ENCODE measurements at regions not wholly inside any gene's neighbourhood (a gene's known extent, or its start where the extent isn't known, plus 50 kb on each side); places are given as distances from the start of the nearest gene placed in this dataset.

GRCh38 chr18:5651736-5652135 is 107.9 kb upstream of the EPB41L3 start:
- Mint-ChIP-seq H3K27ac (no peak overlapping the region), H3K36me3 (ENCODE audit: low read depth) (no peaks in the 10 kb centered on the region), H3K27me3 (no peaks in the 10 kb centered on the region), H3K4me1 (no peaks in the 10 kb centered on the region), H3K4me3 (no peak overlapping the region), H3K9me3 (no peaks in the 10 kb centered on the region)
- POLR2A ChIA-PET: no interaction called here
- CTCF ChIA-PET: no interaction called here
- no peak for DNase-seq

GRCh38 chr18:5649439-5649838 is 105.6 kb upstream of the EPB41L3 start:
- no peaks in the 10 kb centered on the region for H3K27me3 Mint-ChIP-seq
- ChIA-PET CTCF (no interaction called here), POLR2A (no interaction called here)
- H3K27ac Mint-ChIP-seq: no peak overlapping the region
- no peak overlapping the region for H3K4me3 Mint-ChIP-seq
- H3K4me1 Mint-ChIP-seq: no peaks in the 10 kb centered on the region
- no peak for DNase-seq
- H3K36me3 Mint-ChIP-seq (ENCODE audit: low read depth): no peaks in the 10 kb centered on the region
- no peaks in the 10 kb centered on the region for H3K9me3 Mint-ChIP-seq

- DNase-seq: no peak
- Mint-ChIP-seq H3K9me3 (no peaks in the 10 kb centered on the region), H3K27ac (no peak overlapping the region), H3K4me3 (no peak overlapping the region), H3K36me3 (ENCODE audit: low read depth) (no peaks in the 10 kb centered on the region), H3K27me3 (no peaks in the 10 kb centered on the region), H3K4me1 (no peaks in the 10 kb centered on the region)
- ChIA-PET CTCF (no interaction called here), POLR2A (no interaction called here)
Measured at GRCh38 chr18:5646739-5647138, 102.9 kb upstream of the EPB41L3 start.

- CTCF ChIA-PET: no interaction called here
Measured at GRCh38 chr18:5643288-5643687, 99.5 kb upstream of the EPB41L3 start.

DNA sequence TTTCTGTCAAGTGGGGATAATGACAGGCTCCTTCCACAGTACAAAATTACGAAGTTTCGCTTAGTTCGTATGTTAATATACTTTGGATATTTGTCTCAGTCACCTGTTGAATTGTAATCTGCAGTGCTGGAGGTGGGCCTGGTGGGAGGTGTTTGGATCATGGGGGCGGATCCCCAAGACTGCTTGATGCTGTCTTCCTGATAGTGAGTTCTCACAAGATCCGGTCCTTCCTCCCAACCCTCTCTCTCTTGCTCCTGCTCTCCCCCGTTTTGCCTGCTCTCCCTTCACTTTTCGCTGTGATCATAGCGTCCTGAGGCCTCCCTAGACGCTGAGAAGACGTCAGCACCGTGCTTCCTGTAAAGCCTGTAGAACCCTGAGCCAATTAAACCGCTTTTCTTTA is 97.1 kb upstream of the EPB41L3 start:
- Mint-ChIP-seq H3K27ac (no peak overlapping the region), H3K9me3 (no peaks in the 10 kb centered on the region), H3K27me3 (peaks cover 16% of the 10 kb centered on the region), H3K36me3 (ENCODE audit: low read depth) (no peaks in the 10 kb centered on the region), H3K4me1 (no peaks in the 10 kb centered on the region), H3K4me3 (no peak overlapping the region)
- no peak for DNase-seq
- CTCF ChIA-PET: no interaction called here
- POLR2A ChIA-PET: no interaction called here

More at GRCh38 chr18:5643288-5643687, 99.5 kb upstream of the EPB41L3 start:
- no peaks in the 10 kb centered on the region for H3K36me3 Mint-ChIP-seq (ENCODE audit: low read depth)
- H3K4me1 Mint-ChIP-seq: no peaks in the 10 kb centered on the region
- H3K9me3 Mint-ChIP-seq: no peaks in the 10 kb centered on the region
- DNase-seq: no peak
- POLR2A ChIA-PET: interaction anchor here (0.6 kb wide), 1 partner anchor 40 kb away, joined by 7 read pairs; no protein-coding TSS in a partner anchor
- no peak overlapping the region for H3K27ac Mint-ChIP-seq
- no peak overlapping the region for H3K4me3 Mint-ChIP-seq
- peaks cover 4% of the 10 kb centered on the region for H3K27me3 Mint-ChIP-seq

DNA sequence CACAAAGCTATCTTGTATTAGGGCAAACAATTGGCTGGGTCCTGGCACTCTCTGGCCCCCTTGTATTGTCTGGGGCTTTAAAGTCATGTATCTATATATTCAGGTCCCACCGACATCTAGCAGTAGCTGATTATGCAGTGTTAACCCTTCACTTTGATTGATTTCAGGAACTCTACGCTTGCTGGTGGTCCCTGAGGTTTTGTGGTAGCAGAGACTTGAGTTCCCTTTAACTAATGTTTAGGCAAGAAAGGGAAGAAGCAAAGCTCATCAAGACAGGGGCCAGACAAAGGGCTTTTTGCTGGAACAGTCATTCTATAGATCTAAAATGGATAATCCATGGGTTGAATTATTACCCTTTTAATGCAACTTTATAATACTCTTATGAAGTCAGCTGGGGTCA is 95.3 kb upstream of the EPB41L3 start:
- H3K9me3 Mint-ChIP-seq: no peaks in the 10 kb centered on the region
- CTCF ChIA-PET: no interaction called here
- POLR2A ChIA-PET: no interaction called here
- H3K27ac Mint-ChIP-seq: no peak overlapping the region
- H3K36me3 Mint-ChIP-seq (ENCODE audit: low read depth): no peaks in the 10 kb centered on the region
- no peak overlapping the region for H3K4me3 Mint-ChIP-seq
- H3K4me1 Mint-ChIP-seq: no peaks in the 10 kb centered on the region
- peaks cover 16% of the 10 kb centered on the region for H3K27me3 Mint-ChIP-seq
- no peak for DNase-seq

DNA sequence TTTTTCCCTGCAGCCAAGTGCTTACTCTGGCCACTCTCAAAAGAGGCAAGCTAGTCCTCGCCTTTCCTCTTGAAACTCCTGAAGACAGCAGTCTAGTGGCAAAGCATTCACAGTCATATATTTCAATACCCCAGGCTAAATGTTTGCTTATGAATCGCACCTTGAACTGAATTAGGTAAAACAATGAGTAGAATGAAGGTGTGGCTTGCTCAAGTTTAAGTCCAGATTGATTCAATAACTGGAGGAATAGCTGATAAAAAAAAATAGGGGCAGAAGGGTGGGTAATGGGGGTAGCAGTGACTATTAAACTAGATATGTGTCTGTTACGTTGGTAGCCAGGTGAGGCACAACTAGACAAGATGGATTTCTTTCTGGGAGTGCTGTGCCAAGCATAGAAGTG is 88.2 kb upstream of the EPB41L3 start:
- Mint-ChIP-seq H3K27me3 (peaks cover 42% of the 10 kb centered on the region), H3K9me3 (no peaks in the 10 kb centered on the region), H3K36me3 (ENCODE audit: low read depth) (no peaks in the 10 kb centered on the region), H3K4me1 (peaks cover 9% of the 10 kb centered on the region), H3K27ac (no peak overlapping the region), H3K4me3 (no peak overlapping the region)
- POLR2A ChIA-PET: no interaction called here
- no peak for DNase-seq
- CTCF ChIA-PET: no interaction called here

DNA sequence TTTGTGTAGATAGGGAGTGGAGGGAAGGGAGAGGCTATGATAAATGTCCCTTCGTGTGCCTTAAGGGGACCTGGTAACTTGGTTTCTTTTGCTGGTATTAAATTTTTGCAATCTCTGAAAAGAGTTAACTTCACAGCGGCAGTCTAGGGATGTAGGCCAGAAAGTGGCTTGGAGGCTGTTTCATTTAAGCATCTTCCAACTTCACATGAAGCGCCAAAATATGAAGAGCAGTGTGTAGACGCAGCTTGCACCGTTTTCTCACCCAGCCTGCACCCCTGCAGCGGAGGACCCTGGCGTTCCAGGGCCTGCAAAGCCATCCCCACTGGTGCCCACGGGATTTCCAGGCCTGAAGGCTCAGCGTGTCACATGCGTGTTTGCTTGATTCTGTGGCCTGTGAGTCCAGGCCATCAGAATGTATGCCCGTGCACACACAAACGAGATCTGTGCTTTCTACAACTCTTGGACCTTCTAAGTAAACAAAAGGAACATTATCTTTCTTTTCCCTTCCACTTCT is 87.2 kb upstream of the EPB41L3 start:
- Mint-ChIP-seq H3K4me3 (peak overlapping the region; percentile 52), H3K9me3 (no peaks in the 10 kb centered on the region), H3K4me1 (peaks cover 9% of the 10 kb centered on the region), H3K27ac (no peak overlapping the region), H3K36me3 (ENCODE audit: low read depth) (no peaks in the 10 kb centered on the region), H3K27me3 (peaks cover 38% of the 10 kb centered on the region)
- ChIA-PET CTCF (no interaction called here), POLR2A (no interaction called here)
- no peak for DNase-seq

- Mint-ChIP-seq H3K4me1 (peaks cover 9% of the 10 kb centered on the region), H3K27me3 (peaks cover 38% of the 10 kb centered on the region), H3K4me3 (peak overlapping the region; percentile 70), H3K27ac (no peak overlapping the region), H3K36me3 (ENCODE audit: low read depth) (no peaks in the 10 kb centered on the region), H3K9me3 (no peaks in the 10 kb centered on the region)
- POLR2A ChIA-PET: no interaction called here
- CTCF ChIA-PET: no interaction called here
- peak; percentile 57 for DNase-seq
Measured at GRCh38 chr18:5630057-5630899, 86.5 kb upstream of the EPB41L3 start.

DNA sequence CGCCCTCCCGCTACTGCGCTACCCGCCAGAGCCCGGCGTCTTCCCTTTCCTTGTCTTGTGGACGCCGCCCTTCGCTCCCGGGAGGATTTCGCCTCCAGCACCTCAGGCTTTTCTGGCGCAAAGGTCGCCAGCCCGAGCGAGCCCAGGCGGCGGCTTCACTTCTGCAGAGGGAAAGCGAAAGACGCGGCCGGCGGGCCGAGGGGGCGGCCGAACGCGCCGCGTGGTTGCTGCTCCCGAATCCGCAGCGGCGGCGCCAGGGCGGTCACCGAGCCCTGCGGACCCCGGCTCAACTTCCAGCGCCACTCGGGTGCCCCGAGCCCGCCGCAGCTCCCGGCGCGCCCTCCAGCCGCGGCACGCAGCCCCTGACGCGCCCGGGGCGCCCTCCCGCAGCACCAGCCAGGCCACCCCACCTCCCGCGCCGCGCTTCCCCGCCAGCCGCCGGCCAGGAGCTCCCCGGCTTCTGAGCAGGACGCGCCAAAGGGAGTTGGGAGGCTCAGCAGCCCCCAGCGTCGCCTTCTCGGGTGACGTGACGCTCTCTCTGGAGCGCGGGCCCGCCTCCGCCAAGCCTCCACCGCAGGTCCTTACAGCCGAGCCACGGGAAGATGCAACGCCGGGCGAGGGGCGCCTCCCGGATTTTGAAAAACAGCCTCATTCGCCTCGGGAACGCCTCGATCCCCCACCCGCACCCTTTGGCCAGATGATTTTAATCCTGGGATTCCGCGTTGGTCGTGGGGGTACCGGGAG is 84.9 kb upstream of the EPB41L3 start:
- Mint-ChIP-seq H3K36me3 (ENCODE audit: low read depth) (no peaks in the 10 kb centered on the region), H3K27ac (no peak overlapping the region), H3K27me3 (peaks cover 34% of the 10 kb centered on the region), H3K4me1 (peaks cover 9% of the 10 kb centered on the region), H3K4me3 (peak overlapping the region; percentile 70), H3K9me3 (no peaks in the 10 kb centered on the region)
- ChIA-PET POLR2A (no interaction called here), CTCF (no interaction called here)
- DNase-seq: peak; percentile 10

DNA sequence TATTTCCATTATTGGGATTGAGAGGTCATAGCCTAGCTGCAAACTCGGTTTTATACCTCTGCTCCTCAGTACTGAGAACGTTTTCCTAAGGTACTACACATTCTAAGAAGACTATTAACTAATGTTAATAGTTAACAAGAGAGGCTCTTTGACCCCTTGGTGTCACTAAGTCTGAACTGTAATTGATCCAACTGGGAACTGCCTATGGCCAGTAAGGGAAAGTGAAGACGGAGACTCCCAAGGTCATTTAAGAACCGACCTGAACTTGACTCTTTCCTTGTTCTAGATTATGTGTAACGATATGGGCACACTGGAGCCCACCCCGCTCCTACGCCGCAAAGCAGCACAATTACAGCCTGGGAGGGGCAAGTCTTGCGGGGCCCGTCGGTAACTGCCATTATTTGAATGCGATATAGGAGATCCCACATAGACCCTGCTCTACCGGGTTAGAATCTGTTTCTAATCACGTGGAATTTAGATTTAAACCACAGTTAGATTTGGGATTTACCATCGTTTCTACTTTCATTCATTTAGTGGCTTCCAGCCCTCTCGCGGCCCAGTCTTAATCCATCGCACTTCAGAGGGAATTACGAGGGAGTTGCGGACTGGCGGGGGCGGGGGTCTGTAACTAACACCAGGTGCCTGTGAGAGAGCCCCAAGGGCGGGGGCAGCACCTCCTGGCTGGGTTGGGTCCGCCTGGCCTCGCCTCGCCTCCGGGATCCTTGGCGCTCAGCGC is 84.1 kb upstream of the EPB41L3 start:
- POLR2A ChIA-PET: no interaction called here
- CTCF ChIA-PET: no interaction called here
- Mint-ChIP-seq H3K9me3 (no peaks in the 10 kb centered on the region), H3K4me3 (peak overlapping the region; percentile 59), H3K27ac (no peak overlapping the region), H3K4me1 (peaks cover 9% of the 10 kb centered on the region), H3K27me3 (peaks cover 32% of the 10 kb centered on the region), H3K36me3 (ENCODE audit: low read depth) (no peaks in the 10 kb centered on the region)
- DNase-seq: no peak

DNA sequence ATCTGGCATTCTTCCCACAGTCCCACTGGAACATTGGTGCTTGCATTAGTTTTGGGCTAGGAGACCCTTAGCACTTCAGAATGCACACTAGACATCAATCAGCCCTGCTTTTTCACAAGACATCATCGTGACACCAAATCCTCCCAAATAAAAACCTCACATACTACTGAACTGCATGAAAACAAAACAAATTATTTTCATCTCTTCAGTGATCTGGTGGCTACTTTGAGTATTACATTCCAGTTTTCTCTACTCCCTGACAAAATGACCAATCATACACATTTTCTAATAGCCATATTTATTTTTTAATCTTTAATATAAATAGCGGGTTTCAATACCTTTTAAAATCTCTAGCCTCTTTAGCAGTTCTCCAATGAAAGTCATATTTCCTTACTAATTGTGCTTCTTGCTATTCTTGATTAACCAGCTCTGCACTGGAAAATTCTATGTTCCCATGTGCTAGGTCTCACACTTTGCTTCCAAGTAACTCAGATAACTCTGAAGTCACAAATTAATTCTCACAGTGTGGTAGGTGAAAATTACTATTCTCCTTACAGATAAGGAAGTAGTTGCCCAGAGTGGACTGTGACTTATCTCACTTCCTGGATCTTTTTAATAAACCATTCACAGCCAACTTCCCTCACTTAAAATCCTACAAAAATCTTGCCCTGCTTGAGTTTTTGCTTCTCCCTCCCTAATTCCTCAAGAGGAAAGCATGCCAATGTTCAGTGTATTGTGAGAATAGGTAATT is 82.5 kb upstream of the EPB41L3 start:
- no peak for DNase-seq
- Mint-ChIP-seq H3K27me3 (peaks cover 18% of the 10 kb centered on the region), H3K9me3 (no peaks in the 10 kb centered on the region), H3K4me3 (no peak overlapping the region), H3K27ac (no peak overlapping the region), H3K4me1 (peaks cover 8% of the 10 kb centered on the region), H3K36me3 (ENCODE audit: low read depth) (no peaks in the 10 kb centered on the region)
- ChIA-PET POLR2A (no interaction called here), CTCF (no interaction called here)
